PFSK-1 (cell line): ENCODE measurements at regions not wholly inside any gene's neighbourhood (a gene's known extent, or its start where the extent isn't known, plus 50 kb on each side); places are given as distances from the start of the nearest gene placed in this dataset.

ENCODE experiments used
- FOXP2 ChIP-seq: optimal IDR thresholded peaks from 2 replicates; pipeline ENCODE3; 2011; ENCODE audit warnings: borderline replicate concordance, control low read depth, inconsistent platforms; ENCODE audit not compliant: insufficient read depth; ENCODE audit errors: extremely low read length, extremely low read depth
- POLR2AphosphoS5 ChIP-seq: IDR thresholded peaks from 2 replicates; pipeline ENCODE4 v1.6.1; 2012; ENCODE audit warnings: low read depth, mild to moderate bottlenecking, control low read depth, low read length, moderate library complexity
- SIN3A ChIP-seq: IDR thresholded peaks from 2 replicates; pipeline ENCODE4 v1.6.1; 2012; ENCODE audit warnings: mild to moderate bottlenecking, low read length, moderate library complexity, borderline replicate concordance; ENCODE audit not compliant: insufficient read depth
- TAF1 ChIP-seq: IDR thresholded peaks from 2 replicates; pipeline ENCODE4 v1.6.1; 2012; ENCODE audit warnings: low read length, control low read depth, borderline replicate concordance; ENCODE audit not compliant: insufficient read depth
- TF ChIP-seq, protein P1 (sequence below), 2 experiments: IDR thresholded peaks; 2 replicates each; pipeline versions ENCODE4 v1.6.1 to v1.8.0; 2011 to 2012; ENCODE audit warnings: low read depth in 2 of 2, low read length in 2 of 2, control low read depth in 1 of 2, inconsistent platforms in 1 of 2, mild to moderate bottlenecking in 1 of 2, moderate library complexity in 1 of 2; ENCODE audit not compliant: insufficient read depth in 1 of 2

DNA sequence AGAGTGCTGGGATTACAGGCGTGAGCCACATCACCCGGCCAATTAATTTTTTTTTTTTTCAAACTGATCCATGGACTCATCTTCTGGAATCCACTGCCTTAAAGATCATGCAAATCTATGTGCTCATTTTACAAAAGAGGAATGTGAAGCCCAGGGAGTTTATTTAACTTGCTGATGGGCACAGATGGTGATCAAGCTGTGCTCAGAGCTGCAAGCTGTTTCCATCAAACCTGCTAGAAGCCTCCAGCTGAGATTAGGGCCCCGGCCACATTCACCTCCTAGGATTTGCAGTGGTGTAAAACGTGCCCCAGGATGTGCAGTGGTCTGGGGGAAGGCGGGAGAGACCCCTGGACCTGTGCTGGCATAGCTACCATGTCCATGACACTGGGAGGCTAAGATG, 56.1 kb upstream of the TUT7 start:
- TF ChIP-seq, protein P1, sequence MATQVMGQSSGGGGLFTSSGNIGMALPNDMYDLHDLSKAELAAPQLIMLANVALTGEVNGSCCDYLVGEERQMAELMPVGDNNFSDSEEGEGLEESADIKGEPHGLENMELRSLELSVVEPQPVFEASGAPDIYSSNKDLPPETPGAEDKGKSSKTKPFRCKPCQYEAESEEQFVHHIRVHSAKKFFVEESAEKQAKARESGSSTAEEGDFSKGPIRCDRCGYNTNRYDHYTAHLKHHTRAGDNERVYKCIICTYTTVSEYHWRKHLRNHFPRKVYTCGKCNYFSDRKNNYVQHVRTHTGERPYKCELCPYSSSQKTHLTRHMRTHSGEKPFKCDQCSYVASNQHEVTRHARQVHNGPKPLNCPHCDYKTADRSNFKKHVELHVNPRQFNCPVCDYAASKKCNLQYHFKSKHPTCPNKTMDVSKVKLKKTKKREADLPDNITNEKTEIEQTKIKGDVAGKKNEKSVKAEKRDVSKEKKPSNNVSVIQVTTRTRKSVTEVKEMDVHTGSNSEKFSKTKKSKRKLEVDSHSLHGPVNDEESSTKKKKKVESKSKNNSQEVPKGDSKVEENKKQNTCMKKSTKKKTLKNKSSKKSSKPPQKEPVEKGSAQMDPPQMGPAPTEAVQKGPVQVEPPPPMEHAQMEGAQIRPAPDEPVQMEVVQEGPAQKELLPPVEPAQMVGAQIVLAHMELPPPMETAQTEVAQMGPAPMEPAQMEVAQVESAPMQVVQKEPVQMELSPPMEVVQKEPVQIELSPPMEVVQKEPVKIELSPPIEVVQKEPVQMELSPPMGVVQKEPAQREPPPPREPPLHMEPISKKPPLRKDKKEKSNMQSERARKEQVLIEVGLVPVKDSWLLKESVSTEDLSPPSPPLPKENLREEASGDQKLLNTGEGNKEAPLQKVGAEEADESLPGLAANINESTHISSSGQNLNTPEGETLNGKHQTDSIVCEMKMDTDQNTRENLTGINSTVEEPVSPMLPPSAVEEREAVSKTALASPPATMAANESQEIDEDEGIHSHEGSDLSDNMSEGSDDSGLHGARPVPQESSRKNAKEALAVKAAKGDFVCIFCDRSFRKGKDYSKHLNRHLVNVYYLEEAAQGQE (IDR thresholded peaks at IDR 0.05; ENCODE audit: insufficient read depth in 1 of 2, low read depth in 2 of 2, low read length in 2 of 2) = no peak
- TF ChIP-seq TAF1 = no peak
- TF ChIP-seq POLR2AphosphoS5 = no peak
- no peak for TF ChIP-seq FOXP2
- TF ChIP-seq SIN3A = no peak

DNA sequence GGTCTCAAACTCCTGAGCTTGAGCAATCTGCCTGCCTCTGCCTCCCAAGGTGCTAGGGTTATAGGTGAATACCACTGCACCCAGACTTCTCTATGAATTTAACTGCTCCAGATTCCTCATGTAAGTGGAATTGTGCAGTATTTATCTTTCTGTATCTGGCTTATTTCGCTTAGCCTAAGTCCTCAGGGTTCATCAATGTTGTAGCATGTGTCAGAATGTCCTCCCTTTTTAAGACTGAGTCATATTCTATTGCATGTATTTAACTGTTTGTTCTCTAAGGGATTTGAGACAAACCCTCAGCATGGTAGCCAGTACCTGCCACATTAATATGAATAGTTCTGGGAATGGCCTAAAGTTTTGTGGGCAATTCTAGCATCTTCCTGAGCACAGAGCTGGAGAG, 53.9 kb upstream of the TUT7 start:
- TF ChIP-seq POLR2AphosphoS5 (no peak), TAF1 (no peak), SIN3A (no peak), FOXP2 (no peak)
- TF ChIP-seq, protein P1 (IDR thresholded peaks at IDR 0.05; ENCODE audit: insufficient read depth in 1 of 2, low read depth in 2 of 2, low read length in 2 of 2) = no peak

DNA sequence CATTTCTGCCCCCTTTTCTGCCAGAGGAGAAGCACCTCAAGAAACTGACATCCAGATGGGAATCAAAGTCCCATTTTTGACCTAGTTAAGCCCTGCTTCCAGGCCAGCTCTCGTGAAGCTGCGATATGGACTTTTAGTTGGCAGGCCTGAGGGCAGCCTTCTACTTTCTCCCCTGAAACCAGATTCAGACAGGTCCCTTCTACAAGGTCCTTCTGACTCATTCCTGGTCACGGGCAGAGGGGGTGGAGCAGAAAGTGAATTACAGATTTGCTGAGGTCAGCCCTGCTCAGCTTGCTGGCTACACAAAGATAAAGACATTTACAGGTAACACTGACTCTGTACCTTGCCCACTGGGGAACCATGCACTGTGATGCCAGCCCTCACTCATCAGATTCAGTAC, 52.8 kb upstream of the TUT7 start:
- TF ChIP-seq TAF1 (no peak), POLR2AphosphoS5 (no peak), SIN3A (no peak), FOXP2 (no peak)
- TF ChIP-seq, protein P1 (IDR thresholded peaks at IDR 0.05; ENCODE audit: insufficient read depth in 1 of 2, low read depth in 2 of 2, low read length in 2 of 2) = no peak

DNA sequence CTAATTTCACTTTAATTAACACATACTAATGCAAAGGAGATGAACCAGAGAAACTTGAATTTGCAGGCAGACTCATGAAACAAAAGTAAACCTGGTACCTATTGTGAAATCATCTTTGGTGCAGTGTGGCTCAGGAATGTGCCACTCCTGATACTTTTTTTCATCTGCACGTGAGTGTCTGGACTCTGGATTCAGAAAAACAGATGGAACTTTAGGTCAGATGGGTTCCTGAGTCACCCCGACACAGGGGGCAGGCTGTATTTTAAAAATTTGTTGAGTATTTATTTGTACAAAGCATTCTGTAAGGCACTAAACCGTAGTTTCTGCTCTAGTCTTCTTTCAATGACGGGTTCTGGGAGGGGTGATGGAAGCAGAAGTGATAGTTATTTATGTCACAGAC, 52.2 kb upstream of the TUT7 start:
- TF ChIP-seq, protein P1 (IDR thresholded peaks at IDR 0.05; ENCODE audit: insufficient read depth in 1 of 2, low read depth in 2 of 2, low read length in 2 of 2) = no peak
- TF ChIP-seq SIN3A (no peak), POLR2AphosphoS5 (no peak), FOXP2 (no peak), TAF1 (no peak)

DNA sequence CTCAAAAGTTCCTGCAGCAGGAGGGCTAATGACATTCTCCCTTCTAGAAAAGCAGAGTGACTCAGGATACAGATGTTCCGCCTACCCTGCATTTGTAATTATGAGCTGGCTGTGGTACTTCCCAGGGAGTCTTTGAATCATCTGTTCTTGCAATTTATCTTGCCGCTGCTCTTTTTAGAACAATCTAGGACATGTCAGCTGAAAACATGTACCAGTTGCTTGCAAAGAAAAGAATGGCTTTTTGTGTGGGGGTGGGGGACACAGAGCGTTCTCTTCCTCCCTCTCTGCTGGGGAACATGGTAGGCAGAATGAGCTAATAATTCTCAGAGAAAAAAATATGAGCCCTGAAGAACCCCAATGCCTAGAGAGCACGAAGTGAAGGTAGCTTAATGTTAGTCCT, 51.7 kb upstream of the TUT7 start:
- TF ChIP-seq FOXP2 (no peak), POLR2AphosphoS5 (no peak), TAF1 (no peak), SIN3A (no peak)
- TF ChIP-seq, protein P1 (IDR thresholded peaks at IDR 0.05; ENCODE audit: insufficient read depth in 1 of 2, low read depth in 2 of 2, low read length in 2 of 2) = no peak
